ENCODE measurements at regions not wholly inside any gene's neighbourhood (a gene's known extent, or its start where the extent isn't known, plus 50 kb on each side); places are given as distances from the start of the nearest gene placed in this dataset.

- TF ChIP-seq, protein P1, sequence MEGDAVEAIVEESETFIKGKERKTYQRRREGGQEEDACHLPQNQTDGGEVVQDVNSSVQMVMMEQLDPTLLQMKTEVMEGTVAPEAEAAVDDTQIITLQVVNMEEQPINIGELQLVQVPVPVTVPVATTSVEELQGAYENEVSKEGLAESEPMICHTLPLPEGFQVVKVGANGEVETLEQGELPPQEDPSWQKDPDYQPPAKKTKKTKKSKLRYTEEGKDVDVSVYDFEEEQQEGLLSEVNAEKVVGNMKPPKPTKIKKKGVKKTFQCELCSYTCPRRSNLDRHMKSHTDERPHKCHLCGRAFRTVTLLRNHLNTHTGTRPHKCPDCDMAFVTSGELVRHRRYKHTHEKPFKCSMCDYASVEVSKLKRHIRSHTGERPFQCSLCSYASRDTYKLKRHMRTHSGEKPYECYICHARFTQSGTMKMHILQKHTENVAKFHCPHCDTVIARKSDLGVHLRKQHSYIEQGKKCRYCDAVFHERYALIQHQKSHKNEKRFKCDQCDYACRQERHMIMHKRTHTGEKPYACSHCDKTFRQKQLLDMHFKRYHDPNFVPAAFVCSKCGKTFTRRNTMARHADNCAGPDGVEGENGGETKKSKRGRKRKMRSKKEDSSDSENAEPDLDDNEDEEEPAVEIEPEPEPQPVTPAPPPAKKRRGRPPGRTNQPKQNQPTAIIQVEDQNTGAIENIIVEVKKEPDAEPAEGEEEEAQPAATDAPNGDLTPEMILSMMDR (IDR thresholded peaks at IDR 0.05) = no peak
- TF ChIP-seq POLR2A (IDR thresholded peaks at IDR 0.05) (no peak), POLR2AphosphoS5 (IDR thresholded peaks at IDR 0.05; ENCODE audit: insufficient read depth in 1 of 2, low read depth in 1 of 2) (no peak)
Measured at GRCh38 chr17:71413935-71414334, 706.9 kb upstream of the SOX9 start.

Data from vagina (tissue), 2 donors.